GM19467 (cell line): ENCODE measurements at regions not wholly inside any gene's neighbourhood (a gene's known extent, or its start where the extent isn't known, plus 50 kb on each side); places are given as distances from the start of the nearest gene placed in this dataset.

Experiments used
- ATAC-seq: cut with Tn5 transposase; IDR thresholded peaks from one replicate; pipeline ENCODE4 v1.9.1; 2021; ENCODE audit warnings: mild to moderate bottlenecking, moderate library complexity; ENCODE audit not compliant: unreplicated experiment

- ATAC-seq: no peak
These were observed 621.0 kb downstream of the CCER1 start for GRCh38 chr12:90333939-90334338.

GRCh38 chr12:90333424-90333823 lies 621.6 kb downstream of the CCER1 start:
- no peak for ATAC-seq

GRCh38 chr12:90331821-90332220 lies 623.2 kb downstream of the CCER1 start:
- ATAC-seq: no peak

GRCh38 chr12:90331262-90331661 lies 622.6 kb upstream of the ATP2B1 start:
- no peak for ATAC-seq

GRCh38 chr12:90327793-90328743 lies 619.4 kb upstream of the ATP2B1 start:
- ATAC-seq: no peak

GRCh38 chr12:90323217-90323616 lies 614.6 kb upstream of the ATP2B1 start:
- no peak for ATAC-seq

GRCh38 chr12:90322006-90322405 lies 613.4 kb upstream of the ATP2B1 start:
- no peak for ATAC-seq

GRCh38 chr12:90321369-90321768 lies 612.7 kb upstream of the ATP2B1 start:
- ATAC-seq: no peak

GRCh38 chr12:90311561-90311960 lies 602.9 kb upstream of the ATP2B1 start:
- no peak for ATAC-seq

- ATAC-seq: no peak
These were observed 596.7 kb upstream of the ATP2B1 start for GRCh38 chr12:90305379-90305778.

GRCh38 chr12:90304231-90304630 lies 595.6 kb upstream of the ATP2B1 start:
- no peak for ATAC-seq

GRCh38 chr12:90303771-90304170 lies 595.1 kb upstream of the ATP2B1 start:
- no peak for ATAC-seq

GRCh38 chr12:90301561-90302133 lies 593.0 kb upstream of the ATP2B1 start:
- no peak for ATAC-seq

- ATAC-seq: no peak
These were observed 592.5 kb upstream of the ATP2B1 start for GRCh38 chr12:90301095-90301494.

- no peak for ATAC-seq
These were observed 591.0 kb upstream of the ATP2B1 start for GRCh38 chr12:90299666-90300065.

GRCh38 chr12:90299121-90299520 lies 590.5 kb upstream of the ATP2B1 start:
- ATAC-seq: peak; percentile 85

- ATAC-seq: no peak
These were observed 589.8 kb upstream of the ATP2B1 start for GRCh38 chr12:90298289-90298948.

- ATAC-seq: no peak
These were observed 587.2 kb upstream of the ATP2B1 start for GRCh38 chr12:90295858-90296257.

GRCh38 chr12:90292183-90292582 lies 583.5 kb upstream of the ATP2B1 start:
- ATAC-seq: no peak

GRCh38 chr12:90290980-90291975 lies 582.6 kb upstream of the ATP2B1 start:
- no peak for ATAC-seq

- no peak for ATAC-seq
These were observed 578.9 kb upstream of the ATP2B1 start for GRCh38 chr12:90287585-90287984.
